Spinal cord (tissue), 9 donors: ENCODE measurements at regions not wholly inside any gene's neighbourhood (a gene's known extent, or its start where the extent isn't known, plus 50 kb on each side); places are given as distances from the start of the nearest gene placed in this dataset.

ENCODE experiments used
- DNase-seq, 6 donors: peaks; one replicate each; pipeline versions ENCODE4 v3.0.0 to v3.0.0-alpha.2; 2013 to 2015; ENCODE audit warnings: low spot score in 6 of 6, low read depth in 4 of 6
- H3K27ac ChIP-seq: one replicate; pipeline ENCODE4 v1.5.1; 2013; ENCODE audit warnings: low read depth, low read length, control low read depth
- H3K27me3 ChIP-seq: one replicate; pipeline ENCODE4 v1.6.1; 2013; ENCODE audit warnings: low read length; ENCODE audit not compliant: control insufficient read depth, insufficient read depth
- H3K36me3 ChIP-seq: one replicate; pipeline ENCODE4 v1.6.1; 2013; ENCODE audit warnings: low read length; ENCODE audit not compliant: control insufficient read depth, insufficient read depth
- H3K4me1 ChIP-seq: one replicate; pipeline ENCODE4 v1.6.1; 2013; ENCODE audit warnings: low read length; ENCODE audit not compliant: control insufficient read depth, insufficient read depth
- H3K4me3 ChIP-seq: one replicate; pipeline ENCODE4 v1.5.1; 2013; ENCODE audit warnings: low read depth, low read length, control low read depth
- H3K9me3 ChIP-seq: one replicate; pipeline ENCODE4 v1.6.1; 2013; ENCODE audit warnings: low read length; ENCODE audit not compliant: control insufficient read depth, insufficient read depth
- WGBS: methylation state at CpG from one replicate; pipeline ENCODE4 v1.1.5; 2013; ENCODE audit warnings: missing lambda C conversion rate; ENCODE audit not compliant: insufficient coverage; 5-methylcytosine and 5-hydroxymethylcytosine counted together
- donor health status: healthy.

- Histone ChIP-seq H3K36me3 (no peaks in the 10 kb centered on the region), H3K9me3 (no peaks in the 10 kb centered on the region), H3K4me1 (no peaks in the 10 kb centered on the region), H3K4me3 (no peak overlapping the region), H3K27ac (no peak overlapping the region), H3K27me3 (no peaks in the 10 kb centered on the region)
- no peak for DNase-seq
Observed at GRCh38 chr5:124337996-124338395, 408.4 kb downstream of the ZNF608 start.

- H3K36me3 ChIP-seq: no peaks in the 10 kb centered on the region
- H3K4me1 ChIP-seq: no peaks in the 10 kb centered on the region
- no peaks in the 10 kb centered on the region for H3K27me3 ChIP-seq
- no peak overlapping the region for H3K4me3 ChIP-seq
- no peak overlapping the region for H3K27ac ChIP-seq
- H3K9me3 ChIP-seq: no peaks in the 10 kb centered on the region
- no peak for DNase-seq
- no CpG with 5 or more reads among the region's 4 CpGs for WGBS
Observed at GRCh38 chr5:124333298-124333979, 413.0 kb downstream of the ZNF608 start.

DNA sequence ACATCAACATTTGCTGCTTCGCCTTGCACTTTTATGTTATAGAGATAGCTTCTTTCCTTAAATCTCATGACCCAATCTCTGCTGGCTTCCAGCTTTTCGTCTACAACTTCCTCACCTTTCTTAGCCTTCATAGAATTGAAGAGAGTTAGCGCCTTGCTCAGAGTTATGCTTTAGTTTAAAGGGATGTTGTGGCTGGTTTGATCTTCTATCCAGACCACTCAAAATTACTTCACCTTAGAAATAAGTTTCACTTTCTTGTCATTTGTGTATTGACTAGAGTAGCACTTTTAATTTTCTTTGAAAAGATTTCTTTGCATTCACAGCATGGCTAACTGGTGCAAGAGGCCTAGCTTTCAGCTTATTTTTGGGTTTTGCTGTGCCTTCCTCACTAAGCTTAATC lies 414.2 kb downstream of the ZNF608 start:
- Histone ChIP-seq H3K9me3 (no peaks in the 10 kb centered on the region), H3K4me3 (no peak overlapping the region), H3K27me3 (no peaks in the 10 kb centered on the region), H3K36me3 (no peaks in the 10 kb centered on the region), H3K4me1 (no peaks in the 10 kb centered on the region), H3K27ac (no peak overlapping the region)
- DNase-seq: no peak
- no CpG with 5 or more reads among the region's 3 CpGs for WGBS

DNA sequence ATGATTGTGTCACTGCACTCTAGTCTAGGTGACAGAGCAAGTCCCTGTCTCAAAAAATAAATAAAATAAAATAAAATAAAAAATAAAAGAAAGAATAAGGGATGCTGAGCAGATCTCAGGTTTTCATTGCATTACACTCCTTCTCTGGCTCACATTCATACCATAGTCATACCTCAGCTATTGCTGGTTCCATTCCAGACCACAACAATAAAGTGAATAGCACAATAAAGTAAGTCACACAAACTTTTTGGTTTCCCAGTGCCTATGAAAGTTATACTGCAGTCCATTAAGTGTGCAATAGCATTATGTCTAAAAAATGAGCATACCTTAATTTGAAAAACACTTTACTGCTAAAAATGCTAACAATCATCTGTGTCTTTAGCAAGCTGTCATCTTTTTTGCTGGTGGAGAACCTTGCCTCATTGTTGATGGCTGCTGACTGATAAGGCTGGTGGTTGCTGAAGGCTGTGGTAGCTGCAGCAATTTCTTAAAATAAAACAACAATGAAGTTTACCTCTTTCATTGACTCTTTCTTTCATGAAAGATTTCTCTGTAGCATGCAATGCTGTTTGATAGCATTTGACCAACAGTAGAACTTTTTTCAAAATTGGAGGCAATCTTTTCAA lies 415.7 kb downstream of the ZNF608 start:
- no peak for DNase-seq
- no peaks in the 10 kb centered on the region for H3K36me3 ChIP-seq
- H3K9me3 ChIP-seq: no peaks in the 10 kb centered on the region
- no peak overlapping the region for H3K27ac ChIP-seq
- no peak overlapping the region for H3K4me3 ChIP-seq
- no peaks in the 10 kb centered on the region for H3K27me3 ChIP-seq
- H3K4me1 ChIP-seq: no peaks in the 10 kb centered on the region

DNA sequence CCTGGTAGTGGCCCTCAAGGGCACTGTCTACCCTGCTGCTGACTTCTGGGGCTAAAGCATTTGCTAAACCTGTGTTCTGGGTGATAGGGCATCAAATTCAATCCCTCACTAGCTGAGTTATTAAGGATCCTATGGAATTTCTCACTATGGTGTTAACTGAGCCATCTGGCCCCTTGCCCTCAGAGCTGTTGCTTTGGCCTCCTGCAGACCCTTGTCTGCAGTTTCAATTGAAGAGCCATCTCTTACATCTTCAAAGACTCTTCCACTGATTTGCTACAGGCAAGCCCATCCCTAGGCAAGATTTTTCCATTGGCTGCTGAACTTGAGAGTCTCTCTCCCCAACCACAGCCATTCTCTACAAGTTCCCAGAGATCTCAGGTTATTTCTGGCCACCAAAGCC lies 418.2 kb downstream of the ZNF608 start:
- no peaks in the 10 kb centered on the region for H3K27me3 ChIP-seq
- H3K9me3 ChIP-seq: no peaks in the 10 kb centered on the region
- H3K4me1 ChIP-seq: no peaks in the 10 kb centered on the region
- H3K4me3 ChIP-seq: no peak overlapping the region
- DNase-seq: no peak
- H3K36me3 ChIP-seq: no peaks in the 10 kb centered on the region
- H3K27ac ChIP-seq: no peak overlapping the region

DNA sequence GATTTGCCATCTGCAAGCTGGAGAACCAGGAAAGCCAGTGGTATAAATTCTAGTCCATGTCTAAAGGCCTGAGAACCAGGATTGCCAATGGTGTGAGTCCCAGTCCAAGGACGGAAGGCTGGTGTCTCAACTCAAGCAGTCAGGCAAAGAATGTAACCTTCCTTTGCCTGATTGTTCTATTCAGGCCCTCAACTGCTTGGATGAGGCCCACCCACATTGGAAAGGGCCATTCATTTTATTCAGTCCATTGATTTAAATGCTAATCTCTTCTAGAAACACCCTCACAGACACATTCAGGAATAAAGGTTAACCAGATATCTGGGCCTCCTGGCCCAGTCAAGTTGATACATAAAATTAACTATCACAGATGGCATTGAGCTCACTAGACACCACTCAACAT lies 427.8 kb downstream of the ZNF608 start:
- no peaks in the 10 kb centered on the region for H3K36me3 ChIP-seq
- H3K27me3 ChIP-seq: no peaks in the 10 kb centered on the region
- H3K4me3 ChIP-seq: no peak overlapping the region
- H3K4me1 ChIP-seq: no peaks in the 10 kb centered on the region
- no peaks in the 10 kb centered on the region for H3K9me3 ChIP-seq
- DNase-seq: no peak
- no peak overlapping the region for H3K27ac ChIP-seq
- WGBS: 88% methylated on average over 1 of the region's 1 CpG

- 76% methylated on average over 2 of the region's 3 CpGs for WGBS
- no peaks in the 10 kb centered on the region for H3K9me3 ChIP-seq
- no peak overlapping the region for H3K27ac ChIP-seq
- no peaks in the 10 kb centered on the region for H3K4me1 ChIP-seq
- H3K36me3 ChIP-seq: no peaks in the 10 kb centered on the region
- H3K27me3 ChIP-seq: no peaks in the 10 kb centered on the region
- peak in 1 of 6 donors; percentile 18 for DNase-seq
- H3K4me3 ChIP-seq: no peak overlapping the region
Observed at GRCh38 chr5:124317451-124317850, 429.0 kb downstream of the ZNF608 start.

GRCh38 chr5:124315741-124316415 lies 430.6 kb downstream of the ZNF608 start:
- H3K36me3 ChIP-seq: no peaks in the 10 kb centered on the region
- H3K27me3 ChIP-seq: no peaks in the 10 kb centered on the region
- WGBS: no CpG with 5 or more reads among the region's 3 CpGs
- DNase-seq: peak in 1 of 6 donors; percentile 70
- H3K4me3 ChIP-seq: no peak overlapping the region
- H3K27ac ChIP-seq: no peak overlapping the region
- H3K4me1 ChIP-seq: no peaks in the 10 kb centered on the region
- H3K9me3 ChIP-seq: no peaks in the 10 kb centered on the region

DNA sequence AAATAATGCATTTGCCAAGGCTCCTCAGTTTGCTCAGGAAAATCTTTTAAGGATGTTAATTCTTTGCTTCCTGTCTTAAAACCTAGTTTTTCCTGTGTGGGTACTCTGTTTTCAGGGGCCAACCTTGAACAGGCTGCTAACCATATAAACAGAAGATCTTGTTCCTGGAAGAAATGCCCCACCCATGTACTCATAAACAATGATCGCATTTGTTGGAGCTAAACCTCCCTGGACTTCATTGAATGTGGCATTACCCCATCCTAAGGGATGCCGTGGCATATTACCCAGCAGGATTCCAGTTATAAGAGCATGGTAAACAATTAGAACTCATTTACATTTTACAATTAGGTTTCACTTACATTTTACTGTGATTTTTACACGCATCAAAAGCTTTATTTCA lies 436.0 kb downstream of the ZNF608 start:
- H3K4me3 ChIP-seq: no peak overlapping the region
- no peak overlapping the region for H3K27ac ChIP-seq
- WGBS: 30% methylated on average over 2 of the region's 3 CpGs
- H3K27me3 ChIP-seq: no peaks in the 10 kb centered on the region
- H3K36me3 ChIP-seq: no peaks in the 10 kb centered on the region
- H3K9me3 ChIP-seq: no peaks in the 10 kb centered on the region
- peaks cover 5% of the 10 kb centered on the region for H3K4me1 ChIP-seq
- DNase-seq: peak in 2 of 6 donors; percentile 38 to 74
